ENCODE measurements at regions not wholly inside any gene's neighbourhood (a gene's known extent, or its start where the extent isn't known, plus 50 kb on each side); places are given as distances from the start of the nearest gene placed in this dataset.

DNA sequence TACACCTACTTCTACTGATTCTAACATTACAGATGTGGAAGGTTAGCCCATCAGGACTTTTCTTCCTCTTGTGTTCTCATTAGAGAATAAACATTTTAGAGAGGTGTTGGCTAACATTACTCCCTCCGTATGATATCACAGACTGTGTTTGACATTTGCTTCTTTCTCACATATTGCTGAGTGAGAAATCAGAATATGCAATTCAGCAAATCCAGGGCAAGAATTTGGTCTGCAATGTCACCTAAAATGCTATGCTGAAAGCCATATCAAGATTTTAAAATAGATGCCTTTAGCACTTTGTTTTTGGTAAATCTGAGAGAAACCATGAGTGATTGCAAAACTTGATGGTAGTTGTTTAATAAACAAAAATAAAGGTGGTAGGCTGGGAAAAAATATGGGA is 319.1 kb downstream of the C4orf33 start:
- H3K4me3 ChIP-seq (ENCODE audit: low read depth, low read length): no peak overlapping the region
- TF ChIP-seq, protein P1, sequence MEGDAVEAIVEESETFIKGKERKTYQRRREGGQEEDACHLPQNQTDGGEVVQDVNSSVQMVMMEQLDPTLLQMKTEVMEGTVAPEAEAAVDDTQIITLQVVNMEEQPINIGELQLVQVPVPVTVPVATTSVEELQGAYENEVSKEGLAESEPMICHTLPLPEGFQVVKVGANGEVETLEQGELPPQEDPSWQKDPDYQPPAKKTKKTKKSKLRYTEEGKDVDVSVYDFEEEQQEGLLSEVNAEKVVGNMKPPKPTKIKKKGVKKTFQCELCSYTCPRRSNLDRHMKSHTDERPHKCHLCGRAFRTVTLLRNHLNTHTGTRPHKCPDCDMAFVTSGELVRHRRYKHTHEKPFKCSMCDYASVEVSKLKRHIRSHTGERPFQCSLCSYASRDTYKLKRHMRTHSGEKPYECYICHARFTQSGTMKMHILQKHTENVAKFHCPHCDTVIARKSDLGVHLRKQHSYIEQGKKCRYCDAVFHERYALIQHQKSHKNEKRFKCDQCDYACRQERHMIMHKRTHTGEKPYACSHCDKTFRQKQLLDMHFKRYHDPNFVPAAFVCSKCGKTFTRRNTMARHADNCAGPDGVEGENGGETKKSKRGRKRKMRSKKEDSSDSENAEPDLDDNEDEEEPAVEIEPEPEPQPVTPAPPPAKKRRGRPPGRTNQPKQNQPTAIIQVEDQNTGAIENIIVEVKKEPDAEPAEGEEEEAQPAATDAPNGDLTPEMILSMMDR (IDR thresholded peaks at IDR 0.05; ENCODE audit: insufficient read depth, low read depth, low read length, missing control alignments): no peak
- no peak for DNase-seq (ENCODE audit: low read depth)

DNA sequence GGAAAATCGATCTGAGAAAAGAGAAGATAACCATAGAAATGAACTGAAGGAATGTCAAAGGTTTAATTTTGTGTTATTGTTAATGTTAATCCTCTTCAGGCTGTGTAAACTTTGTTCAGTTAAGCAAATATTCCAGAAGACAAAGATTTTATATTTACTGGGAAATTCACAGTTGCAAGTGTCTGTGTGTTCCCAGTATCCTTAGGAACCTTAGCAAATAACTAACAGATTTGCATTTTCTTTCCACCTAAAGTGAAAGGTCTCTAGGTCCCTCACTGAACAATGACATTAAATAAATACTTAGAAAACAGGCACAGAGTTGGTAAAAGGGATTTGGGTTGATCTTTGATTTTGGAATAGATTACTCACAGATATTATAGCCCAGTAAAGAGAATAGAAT is 324.7 kb downstream of the C4orf33 start:
- H3K4me3 ChIP-seq (ENCODE audit: low read depth, low read length): no peak overlapping the region
- TF ChIP-seq, protein P1 (IDR thresholded peaks at IDR 0.05; ENCODE audit: insufficient read depth, low read depth, low read length, missing control alignments): no peak
- DNase-seq (ENCODE audit: low read depth): no peak

DNA sequence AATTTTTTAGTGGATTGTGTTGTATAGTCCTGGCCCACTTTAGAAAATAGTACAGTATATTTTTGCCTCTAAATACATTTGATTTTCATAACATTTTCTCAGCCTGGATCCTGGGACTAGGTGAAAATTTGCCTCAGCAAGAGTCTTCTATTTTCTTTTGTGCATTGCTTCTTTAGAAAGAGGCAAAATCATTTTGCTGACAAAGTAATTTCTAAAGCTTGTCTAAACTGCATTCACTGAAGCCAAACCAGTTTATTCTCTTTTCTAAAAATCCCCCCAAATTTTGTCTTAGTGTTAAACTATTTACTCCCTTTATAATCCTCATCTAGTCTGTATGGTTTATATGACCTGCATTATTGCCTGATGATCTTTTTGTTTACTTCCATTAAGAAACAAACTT is 326.3 kb downstream of the C4orf33 start:
- H3K4me3 ChIP-seq (ENCODE audit: low read depth, low read length): no peak overlapping the region
- DNase-seq (ENCODE audit: low read depth): no peak
- TF ChIP-seq, protein P1 (IDR thresholded peaks at IDR 0.05; ENCODE audit: insufficient read depth, low read depth, low read length, missing control alignments): no peak

DNA sequence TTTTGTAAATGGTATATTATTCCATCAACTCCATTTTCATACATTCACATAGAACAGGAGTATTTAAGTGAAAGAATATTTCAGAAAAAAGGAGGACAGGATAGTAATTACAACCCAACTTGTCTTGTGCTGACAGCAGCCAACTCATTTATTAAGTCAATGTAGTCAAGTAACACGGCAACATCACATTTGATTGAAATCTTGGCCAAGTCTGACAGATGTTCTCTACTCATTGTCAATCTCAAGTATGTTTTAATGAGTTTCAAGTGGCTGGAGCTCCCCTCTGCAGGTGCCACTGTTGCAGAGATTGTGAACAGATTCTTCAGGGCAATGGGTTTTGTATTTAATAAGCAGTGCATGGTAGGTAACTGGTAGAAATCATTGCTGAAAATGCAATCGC is 332.5 kb downstream of the C4orf33 start:
- TF ChIP-seq, protein P1 (IDR thresholded peaks at IDR 0.05; ENCODE audit: insufficient read depth, low read depth, low read length, missing control alignments): no peak
- H3K4me3 ChIP-seq (ENCODE audit: low read depth, low read length): no peak overlapping the region
- DNase-seq (ENCODE audit: low read depth): no peak

DNA sequence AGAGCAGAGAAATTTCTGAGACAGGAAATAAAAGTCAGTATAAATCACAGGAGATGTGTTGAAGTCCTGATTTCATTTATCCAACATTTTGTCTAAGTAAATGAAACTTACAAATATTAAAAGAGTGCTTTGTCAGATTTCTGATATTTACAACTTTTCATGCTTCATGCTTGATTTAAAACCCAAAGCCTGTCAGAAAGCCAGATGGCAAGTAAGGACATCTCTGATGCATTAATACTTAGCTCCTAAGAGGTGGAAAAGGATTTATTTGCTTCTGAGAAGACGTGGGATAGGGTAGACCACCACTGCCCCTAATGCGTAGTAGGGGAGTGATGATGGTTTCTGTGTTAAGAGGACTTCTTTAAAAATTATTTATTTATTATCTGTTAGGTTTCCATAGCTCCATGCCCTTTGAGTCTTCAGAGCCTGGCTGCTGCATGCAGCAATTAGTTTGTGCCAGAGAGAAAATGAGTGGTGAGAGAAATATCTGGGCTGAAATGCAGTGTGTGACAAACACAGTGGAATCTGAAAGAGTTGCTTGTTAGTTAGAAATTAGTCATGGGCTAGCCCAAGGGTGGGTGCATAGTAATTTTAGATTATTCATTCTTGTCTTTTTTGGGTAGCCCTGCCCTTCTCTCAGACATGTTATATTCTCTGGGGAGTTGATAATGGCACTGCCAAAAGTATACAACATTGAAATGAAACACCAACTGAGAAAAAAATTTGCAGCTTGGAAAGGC is 333.8 kb downstream of the C4orf33 start:
- H3K4me3 ChIP-seq (ENCODE audit: low read depth, low read length): no peak overlapping the region
- TF ChIP-seq, protein P1 (IDR thresholded peaks at IDR 0.05; ENCODE audit: insufficient read depth, low read depth, low read length, missing control alignments): no peak
- DNase-seq (ENCODE audit: low read depth): no peak

DNA sequence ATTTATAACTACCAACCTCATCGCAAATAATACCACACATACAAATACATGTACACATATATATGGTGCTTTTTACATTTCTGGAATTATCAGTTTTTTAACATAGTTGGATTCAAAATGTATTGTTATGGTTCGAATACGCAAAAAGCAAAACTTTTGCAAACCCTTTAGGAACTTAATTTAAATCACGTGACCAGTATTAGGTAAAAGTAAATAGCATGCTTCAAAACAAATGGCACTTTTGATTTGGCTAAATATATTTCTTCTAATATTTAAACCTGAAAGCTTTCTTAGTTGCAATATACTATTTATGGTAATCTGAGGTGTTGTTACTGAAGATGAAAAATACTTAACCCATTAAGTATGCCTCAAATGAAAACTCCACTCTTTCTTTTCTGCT is 341.4 kb downstream of the C4orf33 start:
- TF ChIP-seq, protein P1 (IDR thresholded peaks at IDR 0.05; ENCODE audit: insufficient read depth, low read depth, low read length, missing control alignments): no peak
- DNase-seq (ENCODE audit: low read depth): no peak
- H3K4me3 ChIP-seq (ENCODE audit: low read depth, low read length): no peak overlapping the region

DNA sequence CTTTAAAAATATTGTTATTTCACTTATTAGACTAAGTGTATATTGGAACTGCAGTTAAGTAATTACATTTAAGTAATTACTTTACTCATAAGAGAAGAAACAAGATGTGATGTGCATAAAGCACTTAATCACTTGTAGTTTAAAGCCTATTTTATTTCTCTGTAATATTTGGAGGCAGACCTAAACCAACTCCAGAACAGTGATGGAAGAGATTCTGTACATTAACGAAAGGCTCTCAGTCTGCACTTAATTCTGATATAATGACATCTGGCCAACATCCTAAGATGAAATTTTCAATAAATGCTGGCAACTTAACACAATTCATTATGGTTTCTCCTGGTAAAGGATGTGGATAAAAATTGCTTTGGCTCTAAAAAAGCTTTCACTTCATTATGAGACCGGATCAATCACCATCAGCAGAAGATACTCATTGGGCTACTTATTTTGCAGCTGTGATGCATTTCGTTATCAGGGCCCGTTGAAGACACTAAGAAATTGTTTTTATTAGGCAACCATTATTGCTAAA is 342.6 kb downstream of the C4orf33 start:
- TF ChIP-seq, protein P1 (IDR thresholded peaks at IDR 0.05; ENCODE audit: insufficient read depth, low read depth, low read length, missing control alignments): no peak
- no peak overlapping the region for H3K4me3 ChIP-seq (ENCODE audit: low read depth, low read length)
- DNase-seq (ENCODE audit: low read depth): no peak

All from GM12865 (cell line).